K562 (cell line): ENCODE measurements at regions not wholly inside any gene's neighbourhood (a gene's known extent, or its start where the extent isn't known, plus 50 kb on each side); places are given as distances from the start of the nearest gene placed in this dataset.

Experiments
- ATAC-seq: fragments of 200-7000 bp; cut with Tn5 transposase; 3 replicates; pipeline ENCODE4 v1.9.1; 2020; ENCODE audit warnings: moderate library complexity
- BruUV-seq: library from RNA; stranded (reverse); fragments of 400-500 nt; replicated peaks from 2 replicates; lab custom pipeline; 2021; lab: Mats Ljungman, UMichigan
- CTCF ChIA-PET: fragments of 300-600 bp; formaldehyde crosslinking; extraction: SDS; loops from one replicate; lab custom pipeline; 2021; ENCODE audit warnings: low intra/inter-chr PET ratio; lab: Yijun Ruan, JAX
- POLR2A ChIA-PET: fragments of 300-600, 350-650 bp; sonication (Branson Sonifier 250); formaldehyde crosslinking; extraction: SDS; loops from one replicate; lab custom pipeline; 2021; ENCODE audit warnings: antibody characterized with exemption, inconsistent platforms; lab: Yijun Ruan, JAX
- DNase-seq, 4 experiments: peaks; one replicate each; pipeline versions ENCODE4 v3.0.0 to v3.0.0-alpha.2; 2011 to 2018; ENCODE audit warnings: low spot score in 3 of 4, mixed read lengths in 3 of 4; ENCODE audit errors: extremely low read depth in 1 of 4
- FAIRE-seq: peaks from 2 replicates; lab custom pipeline; 2011; peaks lifted over from hg19 to GRCh38; lab: Jason Lieb, UNC
- H2AFZ ChIP-seq: 2 replicates; pipeline ENCODE4 v1.6.0; 2011; ENCODE audit warnings: low read depth, low read length, control low read depth, inconsistent platforms
- H3K27ac ChIP-seq: fragments of 200-600 bp; 3 replicates; pipeline ENCODE4 v1.8.0; 2011; ENCODE audit warnings: low read depth, mild to moderate bottlenecking, control low read depth, inconsistent platforms, low read length, moderate library complexity, mixed read lengths; ENCODE audit errors: extremely low read depth
- H3K27me3 ChIP-seq, 2 experiments: fragments of 300-600 bp in 1 of 2; 2 replicates in 1 of 2; 3 replicates in 1 of 2; pipeline versions ENCODE4 v1.6.0 to v1.8.0; 2011; ENCODE audit warnings: inconsistent platforms in 2 of 2, low read length in 2 of 2, mild to moderate bottlenecking in 1 of 2, mixed read lengths in 1 of 2, moderate library complexity in 1 of 2; ENCODE audit not compliant: control insufficient read depth in 2 of 2, insufficient read depth in 2 of 2
- H3K36me3 ChIP-seq: fragments of 300-600 bp; 3 replicates; pipeline ENCODE4 v1.8.0; 2011; ENCODE audit warnings: mild to moderate bottlenecking, low read length, inconsistent platforms; ENCODE audit not compliant: control insufficient read depth, insufficient read depth
- H3K4me1 ChIP-seq, 2 experiments: fragments of 200-600 bp in 1 of 2; replicated peaks in 1 of 2; 2 replicates in 1 of 2; 3 replicates in 1 of 2; pipeline versions ENCODE4 v1.5.1 to v1.8.0; 2011; ENCODE audit warnings: inconsistent platforms in 2 of 2, low read length in 2 of 2, mild to moderate bottlenecking in 1 of 2, mixed read lengths in 1 of 2, moderate library complexity in 1 of 2; ENCODE audit not compliant: control insufficient read depth in 2 of 2, insufficient read depth in 2 of 2
- H3K4me2 ChIP-seq: 2 replicates; pipeline ENCODE4 v1.6.1; 2011; ENCODE audit warnings: low read length, control low read depth, inconsistent platforms, mixed read lengths; ENCODE audit not compliant: insufficient read depth
- H3K4me3 ChIP-seq: fragments of 200-600 bp; sonication (generic), shearing (Covaris generic); 2 replicates; pipeline ENCODE4 v1.5.1; 2016; ENCODE audit warnings: control low read depth, inconsistent platforms
- H3K79me2 ChIP-seq: fragments of 200-600 bp; 3 replicates; pipeline ENCODE4 v1.8.0; 2011; ENCODE audit warnings: low read length, inconsistent platforms; ENCODE audit not compliant: control insufficient read depth, insufficient read depth
- H3K9ac ChIP-seq, 2 experiments: 2 replicates each; pipeline versions ENCODE4 v1.6.0 to v1.6.1; 2011; ENCODE audit warnings: low read depth in 2 of 2, low read length in 2 of 2, control low read depth in 1 of 2, inconsistent platforms in 1 of 2, mild to moderate bottlenecking in 1 of 2, mixed read lengths in 1 of 2; ENCODE audit not compliant: insufficient read depth in 1 of 2
- H3K9me1 ChIP-seq: one replicate; pipeline ENCODE4 v1.6.0; 2011; ENCODE audit warnings: inconsistent platforms, mild to moderate bottlenecking, low read length, moderate library complexity; ENCODE audit not compliant: control insufficient read depth, insufficient read depth
- H3K9me3 ChIP-seq: replicated peaks from 2 replicates; pipeline ENCODE4 v1.5.1; 2011; ENCODE audit warnings: low read depth, low read length, inconsistent platforms; ENCODE audit not compliant: control insufficient read depth, insufficient read depth
- H4K20me1 ChIP-seq: replicated peaks from 2 replicates; pipeline ENCODE4 v1.6.1; 2011; ENCODE audit warnings: low read length, inconsistent platforms, mixed read lengths; ENCODE audit not compliant: control insufficient read depth, insufficient read depth
- FOXA1 ChIP-seq: fragments of 450-650 bp; IDR thresholded peaks from 2 replicates; pipeline ENCODE4 v1.6.1; 2016; ENCODE audit warnings: mild to moderate bottlenecking, borderline replicate concordance
- IRF2 ChIP-seq: sonication (generic); formaldehyde crosslinking; IDR thresholded peaks from 2 replicates; pipeline ENCODE4 v1.8.1; 2022; ENCODE audit warnings: mild to moderate bottlenecking, missing genetic modification reagents
- NCOA6 ChIP-seq: fragments of 450-650 bp; IDR thresholded peaks from 2 replicates; pipeline ENCODE4 v1.6.1; 2017; ENCODE audit warnings: mild to moderate bottlenecking
- TAF9B ChIP-seq: fragments of 450-650 bp; IDR thresholded peaks from 2 replicates; pipeline ENCODE4 v1.6.1; 2018; ENCODE audit warnings: mild to moderate bottlenecking; ENCODE audit not compliant: partially characterized antibody
- TBL1XR1 ChIP-seq, 2 experiments: IDR thresholded peaks; 2 replicates each; pipeline ENCODE4 v1.6.1; 2012; ENCODE audit warnings: improper control_type of control experiment in 2 of 2, low read length in 2 of 2, mild to moderate bottlenecking in 1 of 2
- ZNF583 ChIP-seq: fragments of 250-450 bp; sonication (Bioruptor Pico); IDR thresholded peaks from 2 replicates; pipeline ENCODE4 v1.4.0; 2020
- WGBS: fragments of 100-300 bp; shearing (Covaris generic); methylation state at CpG from one replicate; pipeline ENCODE4 v1.1.6; 2016; ENCODE audit warnings: low coverage, mixed read lengths; ENCODE audit not compliant: insufficient coverage; ENCODE audit errors: missing lambda C conversion rate; 5-methylcytosine and 5-hydroxymethylcytosine counted together
- in situ Hi-C: fragments of 300-500 bp; cut with MboI; formaldehyde crosslinking; loops from 4 replicates; pipeline ENCODE4 v1.15.0; 2018; ENCODE audit warnings: inconsistent platforms, mixed read lengths
- intact Hi-C: fragments of 100-400 bp; cut with micrococcal nuclease; formaldehyde crosslinking; loops from 2 replicates; pipeline ENCODE4 v1.14.2; 2022
- TF ChIP-seq, protein P1 (sequence below): fragments of 250-450 bp; sonication (Bioruptor Pico); IDR thresholded peaks from 2 replicates; pipeline ENCODE4 v1.8.0; 2021; ENCODE audit warnings: moderate library complexity, mild to moderate bottlenecking, inconsistent platforms
- TF ChIP-seq, protein P2 (sequence below): sonication (generic); formaldehyde crosslinking; IDR thresholded peaks from 2 replicates; pipeline ENCODE4 v1.4.0; 2020; ENCODE audit warnings: mild to moderate bottlenecking, missing genetic modification reagents
- TF ChIP-seq, protein P3 (sequence below): fragments of 250-450 bp; sonication (Bioruptor Pico); IDR thresholded peaks from 2 replicates; pipeline ENCODE4 v1.4.0; 2020; ENCODE audit warnings: mild to moderate bottlenecking, moderate library complexity

DNA sequence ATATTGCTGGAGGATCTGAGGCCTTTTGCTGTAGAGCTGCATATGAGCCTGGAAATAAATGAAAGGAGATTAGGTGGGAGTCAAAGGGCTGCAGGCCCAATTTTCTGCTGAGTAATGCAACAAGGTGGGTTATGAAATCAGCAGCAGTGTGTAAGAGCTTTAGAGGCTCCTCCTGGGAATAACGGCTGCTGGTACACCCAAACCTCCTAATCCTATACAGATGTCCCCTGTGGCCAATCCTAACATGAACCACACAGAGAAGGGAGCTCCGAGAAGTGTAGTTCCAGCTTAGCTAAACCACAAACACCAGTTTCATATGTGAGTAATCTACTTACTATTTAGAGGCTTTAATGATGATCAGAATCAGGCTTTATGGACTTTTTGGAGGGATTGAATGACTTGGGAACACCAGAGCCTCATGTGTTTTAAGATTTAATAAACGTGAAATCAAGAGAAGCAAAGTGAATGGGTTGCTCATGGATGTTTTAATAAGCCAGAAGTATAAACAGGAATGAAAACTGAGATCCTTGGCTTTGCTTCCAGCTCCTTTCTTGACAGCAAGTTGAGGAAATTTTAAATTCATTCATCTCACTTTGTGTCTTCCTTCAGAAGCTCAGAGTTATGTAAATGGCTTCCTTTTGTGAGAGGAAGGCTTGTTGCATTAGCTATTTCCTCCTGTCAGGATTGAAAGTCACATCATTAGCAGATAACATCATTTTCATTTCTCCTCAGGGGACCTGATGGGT lies 437.5 kb downstream of the TMEM232 start:
- Histone ChIP-seq H3K9me1 (no peaks in the 10 kb centered on the region), H3K4me3 (no peak overlapping the region), H3K27ac (no peak overlapping the region), H3K9me3 (no peaks in the 10 kb centered on the region), H2AFZ (no peak overlapping the region), H3K4me2 (no peak overlapping the region), H3K79me2 (no peaks in the 10 kb centered on the region), H3K4me1 (no peaks in the 10 kb centered on the region), H3K36me3 (no peaks in the 10 kb centered on the region), H3K27me3 (no peaks in the 10 kb centered on the region), H3K9ac (no peak overlapping the region), H4K20me1 (no peaks in the 10 kb centered on the region)
- no TSS peak for BruUV-seq
- intact Hi-C loops = no loop called here
- in situ Hi-C loops = no loop called here
- FAIRE-seq (no peak), DNase-seq (no peak), ATAC-seq (no peak)
- POLR2A ChIA-PET = no interaction called here
- CTCF ChIA-PET = no interaction called here
- TF ChIP-seq, protein P1, sequence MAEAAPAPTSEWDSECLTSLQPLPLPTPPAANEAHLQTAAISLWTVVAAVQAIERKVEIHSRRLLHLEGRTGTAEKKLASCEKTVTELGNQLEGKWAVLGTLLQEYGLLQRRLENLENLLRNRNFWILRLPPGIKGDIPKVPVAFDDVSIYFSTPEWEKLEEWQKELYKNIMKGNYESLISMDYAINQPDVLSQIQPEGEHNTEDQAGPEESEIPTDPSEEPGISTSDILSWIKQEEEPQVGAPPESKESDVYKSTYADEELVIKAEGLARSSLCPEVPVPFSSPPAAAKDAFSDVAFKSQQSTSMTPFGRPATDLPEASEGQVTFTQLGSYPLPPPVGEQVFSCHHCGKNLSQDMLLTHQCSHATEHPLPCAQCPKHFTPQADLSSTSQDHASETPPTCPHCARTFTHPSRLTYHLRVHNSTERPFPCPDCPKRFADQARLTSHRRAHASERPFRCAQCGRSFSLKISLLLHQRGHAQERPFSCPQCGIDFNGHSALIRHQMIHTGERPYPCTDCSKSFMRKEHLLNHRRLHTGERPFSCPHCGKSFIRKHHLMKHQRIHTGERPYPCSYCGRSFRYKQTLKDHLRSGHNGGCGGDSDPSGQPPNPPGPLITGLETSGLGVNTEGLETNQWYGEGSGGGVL (CRISPR knock-in tag) = no peak
- TF ChIP-seq FOXA1 = no peak
- WGBS = 0% methylated on average over 3 of the region's 3 CpGs

DNA sequence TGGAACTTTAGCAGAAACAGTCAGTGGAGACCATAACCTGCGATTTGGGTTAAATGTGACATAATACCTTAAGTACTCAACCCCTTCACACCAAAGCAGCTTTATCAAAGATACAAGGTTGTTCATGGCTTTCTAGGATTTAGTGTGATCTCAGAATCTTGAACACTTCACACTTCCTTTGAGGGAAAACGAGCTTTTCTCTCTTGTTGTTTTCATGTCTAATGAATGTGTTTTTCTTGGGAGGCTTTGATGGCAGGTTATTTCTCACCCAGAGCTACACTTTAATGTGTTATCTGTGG lies 437.0 kb downstream of the TMEM232 start:
- H3K9me3 ChIP-seq = no peaks in the 10 kb centered on the region
- ChIA-PET CTCF (no interaction called here), POLR2A (no interaction called here)
- H3K79me2 ChIP-seq = no peaks in the 10 kb centered on the region
- FAIRE-seq (no peak), DNase-seq (no peak), ATAC-seq (no peak)
- no peak overlapping the region for H3K27ac ChIP-seq
- no peaks in the 10 kb centered on the region for H4K20me1 ChIP-seq
- WGBS = 0% methylated on average over 2 of the region's 2 CpGs
- H3K27me3 ChIP-seq = no peaks in the 10 kb centered on the region
- in situ Hi-C loops = no loop called here
- H3K9me1 ChIP-seq = no peaks in the 10 kb centered on the region
- BruUV-seq = no TSS peak
- H3K4me2 ChIP-seq = no peak overlapping the region
- H2AFZ ChIP-seq = no peak overlapping the region
- intact Hi-C loops = no loop called here
- H3K4me3 ChIP-seq = no peak overlapping the region
- H3K4me1 ChIP-seq = no peaks in the 10 kb centered on the region
- H3K9ac ChIP-seq = no peak overlapping the region
- no peaks in the 10 kb centered on the region for H3K36me3 ChIP-seq
- TF ChIP-seq NCOA6 = no peak
- TF ChIP-seq TAF9B = no peak
- TF ChIP-seq, protein P2, sequence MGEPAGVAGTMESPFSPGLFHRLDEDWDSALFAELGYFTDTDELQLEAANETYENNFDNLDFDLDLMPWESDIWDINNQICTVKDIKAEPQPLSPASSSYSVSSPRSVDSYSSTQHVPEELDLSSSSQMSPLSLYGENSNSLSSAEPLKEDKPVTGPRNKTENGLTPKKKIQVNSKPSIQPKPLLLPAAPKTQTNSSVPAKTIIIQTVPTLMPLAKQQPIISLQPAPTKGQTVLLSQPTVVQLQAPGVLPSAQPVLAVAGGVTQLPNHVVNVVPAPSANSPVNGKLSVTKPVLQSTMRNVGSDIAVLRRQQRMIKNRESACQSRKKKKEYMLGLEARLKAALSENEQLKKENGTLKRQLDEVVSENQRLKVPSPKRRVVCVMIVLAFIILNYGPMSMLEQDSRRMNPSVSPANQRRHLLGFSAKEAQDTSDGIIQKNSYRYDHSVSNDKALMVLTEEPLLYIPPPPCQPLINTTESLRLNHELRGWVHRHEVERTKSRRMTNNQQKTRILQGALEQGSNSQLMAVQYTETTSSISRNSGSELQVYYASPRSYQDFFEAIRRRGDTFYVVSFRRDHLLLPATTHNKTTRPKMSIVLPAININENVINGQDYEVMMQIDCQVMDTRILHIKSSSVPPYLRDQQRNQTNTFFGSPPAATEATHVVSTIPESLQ (CRISPR knock-in tag) = no peak
- no peak for TF ChIP-seq TBL1XR1 (IDR thresholded peaks at IDR 0.05; ENCODE audit: low read length in 2 of 2)
- TF ChIP-seq, protein P3, sequence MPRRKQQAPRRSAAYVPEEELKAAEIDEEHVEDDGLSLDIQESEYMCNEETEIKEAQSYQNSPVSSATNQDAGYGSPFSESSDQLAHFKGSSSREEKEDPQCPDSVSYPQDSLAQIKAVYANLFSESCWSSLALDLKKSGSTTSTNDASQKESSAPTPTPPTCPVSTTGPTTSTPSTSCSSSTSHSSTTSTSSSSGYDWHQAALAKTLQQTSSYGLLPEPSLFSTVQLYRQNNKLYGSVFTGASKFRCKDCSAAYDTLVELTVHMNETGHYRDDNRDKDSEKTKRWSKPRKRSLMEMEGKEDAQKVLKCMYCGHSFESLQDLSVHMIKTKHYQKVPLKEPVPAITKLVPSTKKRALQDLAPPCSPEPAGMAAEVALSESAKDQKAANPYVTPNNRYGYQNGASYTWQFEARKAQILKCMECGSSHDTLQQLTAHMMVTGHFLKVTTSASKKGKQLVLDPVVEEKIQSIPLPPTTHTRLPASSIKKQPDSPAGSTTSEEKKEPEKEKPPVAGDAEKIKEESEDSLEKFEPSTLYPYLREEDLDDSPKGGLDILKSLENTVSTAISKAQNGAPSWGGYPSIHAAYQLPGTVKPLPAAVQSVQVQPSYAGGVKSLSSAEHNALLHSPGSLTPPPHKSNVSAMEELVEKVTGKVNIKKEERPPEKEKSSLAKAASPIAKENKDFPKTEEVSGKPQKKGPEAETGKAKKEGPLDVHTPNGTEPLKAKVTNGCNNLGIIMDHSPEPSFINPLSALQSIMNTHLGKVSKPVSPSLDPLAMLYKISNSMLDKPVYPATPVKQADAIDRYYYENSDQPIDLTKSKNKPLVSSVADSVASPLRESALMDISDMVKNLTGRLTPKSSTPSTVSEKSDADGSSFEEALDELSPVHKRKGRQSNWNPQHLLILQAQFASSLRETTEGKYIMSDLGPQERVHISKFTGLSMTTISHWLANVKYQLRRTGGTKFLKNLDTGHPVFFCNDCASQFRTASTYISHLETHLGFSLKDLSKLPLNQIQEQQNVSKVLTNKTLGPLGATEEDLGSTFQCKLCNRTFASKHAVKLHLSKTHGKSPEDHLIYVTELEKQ (CRISPR knock-in tag) = no peak
- TF ChIP-seq IRF2 (CRISPR knock-in tag) = no peak
- TF ChIP-seq ZNF583 (CRISPR knock-in tag) = no peak
